ENCODE measurements at regions not wholly inside any gene's neighbourhood (a gene's known extent, or its start where the extent isn't known, plus 50 kb on each side); places are given as distances from the start of the nearest gene placed in this dataset.

- no peak for DNase-seq
- TF ChIP-seq POLR2A (IDR thresholded peaks at IDR 0.05; ENCODE audit: low read length) (no peak), GATA1 (IDR thresholded peaks at IDR 0.05; ENCODE audit: low read depth, low read length) (no peak)
Measured at GRCh38 chr1:24996456-24996855, 66.4 kb upstream of the RUNX3 start.

- no peak for DNase-seq
Measured at GRCh38 chr1:24995661-24996060, 65.6 kb upstream of the RUNX3 start.

GRCh38 chr1:24995140-24995539, 65.1 kb upstream of the RUNX3 start:
- TF ChIP-seq POLR2A (IDR thresholded peaks at IDR 0.05; ENCODE audit: low read length) (no peak), GATA1 (IDR thresholded peaks at IDR 0.05; ENCODE audit: low read depth, low read length) (no peak)
- no peak for DNase-seq

More at GRCh38 chr1:24995661-24996060, 65.6 kb upstream of the RUNX3 start:
- TF ChIP-seq GATA1 (IDR thresholded peaks at IDR 0.05; ENCODE audit: low read depth, low read length) (no peak), POLR2A (IDR thresholded peaks at IDR 0.05; ENCODE audit: low read length) (no peak)

GRCh38 chr1:24993871-24994580, 64.0 kb upstream of the RUNX3 start:
- no peak for TF ChIP-seq POLR2A (IDR thresholded peaks at IDR 0.05; ENCODE audit: low read length)
- no peak for TF ChIP-seq GATA1 (IDR thresholded peaks at IDR 0.05; ENCODE audit: low read depth, low read length)
- no peak for DNase-seq

GRCh38 chr1:24992761-24993211, 62.7 kb upstream of the RUNX3 start:
- DNase-seq: no peak
- TF ChIP-seq POLR2A (IDR thresholded peaks at IDR 0.05; ENCODE audit: low read length) (no peak), GATA1 (IDR thresholded peaks at IDR 0.05; ENCODE audit: low read depth, low read length) (no peak)

GRCh38 chr1:24992124-24992760, 62.2 kb upstream of the RUNX3 start:
- TF ChIP-seq GATA1 (IDR thresholded peaks at IDR 0.05; ENCODE audit: low read depth, low read length) (no peak), POLR2A (IDR thresholded peaks at IDR 0.05; ENCODE audit: low read length) (no peak)
- no peak for DNase-seq

GRCh38 chr1:24991697-24992096, 61.6 kb upstream of the RUNX3 start:
- DNase-seq: no peak
- TF ChIP-seq GATA1 (IDR thresholded peaks at IDR 0.05; ENCODE audit: low read depth, low read length) (no peak), POLR2A (IDR thresholded peaks at IDR 0.05; ENCODE audit: low read length) (no peak)

- DNase-seq: no peak
- TF ChIP-seq POLR2A (IDR thresholded peaks at IDR 0.05; ENCODE audit: low read length): no peak
- no peak for TF ChIP-seq GATA1 (IDR thresholded peaks at IDR 0.05; ENCODE audit: low read depth, low read length)
Measured at GRCh38 chr1:24990779-24991641, 60.9 kb upstream of the RUNX3 start.

- TF ChIP-seq GATA1 (IDR thresholded peaks at IDR 0.05; ENCODE audit: low read depth, low read length) (no peak), POLR2A (IDR thresholded peaks at IDR 0.05; ENCODE audit: low read length) (no peak)
Measured at GRCh38 chr1:24990136-24990535, 60.1 kb upstream of the RUNX3 start.

GRCh38 chr1:24989082-24989481, 59.0 kb upstream of the RUNX3 start:
- TF ChIP-seq GATA1 (IDR thresholded peaks at IDR 0.05; ENCODE audit: low read depth, low read length) (no peak), POLR2A (IDR thresholded peaks at IDR 0.05; ENCODE audit: low read length) (no peak)
- DNase-seq: no peak

More at GRCh38 chr1:24990136-24990535, 60.1 kb upstream of the RUNX3 start:
- DNase-seq: no peak

- no peak for DNase-seq
Measured at GRCh38 chr1:24988558-24988912, 58.5 kb upstream of the RUNX3 start.

GRCh38 chr1:24987875-24988557, 57.9 kb upstream of the RUNX3 start:
- no peak for TF ChIP-seq POLR2A (IDR thresholded peaks at IDR 0.05; ENCODE audit: low read length)
- TF ChIP-seq GATA1 (IDR thresholded peaks at IDR 0.05; ENCODE audit: low read depth, low read length): no peak
- DNase-seq: no peak

More at GRCh38 chr1:24988558-24988912, 58.5 kb upstream of the RUNX3 start:
- TF ChIP-seq GATA1 (IDR thresholded peaks at IDR 0.05; ENCODE audit: low read depth, low read length) (no peak), POLR2A (IDR thresholded peaks at IDR 0.05; ENCODE audit: low read length) (no peak)

- no peak for DNase-seq
- TF ChIP-seq POLR2A (IDR thresholded peaks at IDR 0.05; ENCODE audit: low read length) (no peak), GATA1 (IDR thresholded peaks at IDR 0.05; ENCODE audit: low read depth, low read length) (no peak)
Measured at GRCh38 chr1:24987424-24987823, 57.3 kb upstream of the RUNX3 start.
